GM04503 (cell line): ENCODE measurements at regions not wholly inside any gene's neighbourhood (a gene's known extent, or its start where the extent isn't known, plus 50 kb on each side); places are given as distances from the start of the nearest gene placed in this dataset.

ENCODE experiments used
- DNase-seq: peaks from one replicate; pipeline ENCODE4 v3.0.0-alpha.2; 2012; ENCODE audit warnings: low read depth

DNA sequence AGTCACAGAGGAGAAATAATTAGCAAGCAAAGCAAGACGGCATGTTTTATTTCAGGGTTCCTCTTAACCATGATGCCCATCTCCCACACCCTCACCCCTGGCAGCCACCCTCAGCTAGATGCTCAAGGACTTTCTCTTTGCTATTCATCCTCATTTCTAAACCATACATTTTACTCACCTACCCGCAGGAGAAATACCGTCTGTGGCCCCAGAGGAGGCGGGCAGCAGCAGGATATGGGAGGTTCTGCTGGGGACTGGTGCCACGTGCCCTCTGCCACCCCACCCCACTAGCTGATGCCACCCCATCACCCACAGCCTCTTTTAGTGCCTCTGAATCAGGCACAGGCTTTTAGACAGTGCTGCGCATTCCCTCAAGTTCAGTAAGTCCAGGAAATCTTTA, 168.7 kb upstream of the ITGB1 start:
- no peak for DNase-seq

DNA sequence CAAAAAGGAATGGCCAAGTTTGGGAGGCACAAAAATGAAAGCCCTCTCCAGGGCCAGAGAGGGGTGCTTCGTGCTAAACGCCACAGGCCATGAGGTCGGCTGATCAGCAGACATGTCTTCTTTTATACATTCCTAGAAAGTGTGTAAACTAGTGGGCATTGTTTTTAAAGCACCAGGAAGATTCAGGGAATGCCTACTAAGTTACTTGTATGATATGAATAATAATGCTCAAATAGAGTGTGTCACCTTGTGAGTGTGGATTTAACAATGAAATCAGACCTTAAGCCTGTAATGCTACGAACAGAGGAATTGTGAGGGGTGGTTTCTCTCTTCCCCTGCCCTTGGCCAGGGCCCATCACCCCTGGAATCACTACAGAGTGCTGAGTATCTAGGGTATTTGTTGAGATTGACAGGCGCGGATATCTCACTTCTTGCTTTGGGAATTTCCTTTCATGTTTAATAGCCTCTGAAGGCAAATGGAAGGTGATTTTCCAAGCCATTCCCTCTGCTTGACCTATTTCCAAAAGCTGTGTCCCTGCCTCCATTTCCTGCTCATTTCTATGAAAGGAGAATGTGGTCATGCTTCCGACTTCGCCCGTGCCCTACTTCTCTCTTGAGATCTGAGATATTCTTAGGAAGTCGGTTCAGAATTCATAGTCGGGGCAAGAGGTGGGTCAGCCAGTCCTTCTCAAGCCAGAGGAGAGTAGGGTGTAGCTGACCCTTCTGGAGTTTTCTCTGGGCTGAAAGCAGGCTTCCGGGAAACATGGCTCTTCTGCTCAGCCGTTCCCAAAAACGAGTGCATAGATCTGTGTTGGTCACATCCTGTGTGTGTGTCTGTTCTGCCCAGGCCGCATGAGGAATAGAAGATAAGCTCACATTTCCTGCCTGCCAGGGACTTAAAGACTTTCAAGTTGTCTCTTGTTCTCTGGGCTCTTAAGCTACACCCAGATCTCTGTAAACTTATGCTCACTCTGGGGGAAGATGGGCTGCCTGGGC, 167.8 kb upstream of the ITGB1 start:
- DNase-seq = no peak

DNA sequence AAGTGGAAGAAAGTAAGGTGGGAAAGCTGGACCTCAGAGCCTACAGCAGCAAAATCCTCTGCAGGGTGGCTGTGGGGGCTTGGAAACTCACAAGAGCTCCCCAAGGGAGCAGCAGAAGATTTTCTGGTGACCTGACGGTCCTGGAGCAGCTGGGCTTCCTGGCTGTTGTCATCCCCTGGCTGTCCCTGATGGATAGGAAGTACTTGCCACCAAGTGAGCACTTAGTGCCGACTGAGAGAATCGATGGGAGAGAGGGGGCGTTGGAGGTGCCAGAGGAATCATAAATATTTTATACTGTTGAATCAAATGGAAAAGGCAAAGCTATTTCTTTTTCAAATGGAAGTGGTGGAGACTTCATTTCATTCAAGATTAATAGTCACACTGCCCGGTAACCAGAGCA, 167.1 kb upstream of the ITGB1 start:
- no peak for DNase-seq

DNA sequence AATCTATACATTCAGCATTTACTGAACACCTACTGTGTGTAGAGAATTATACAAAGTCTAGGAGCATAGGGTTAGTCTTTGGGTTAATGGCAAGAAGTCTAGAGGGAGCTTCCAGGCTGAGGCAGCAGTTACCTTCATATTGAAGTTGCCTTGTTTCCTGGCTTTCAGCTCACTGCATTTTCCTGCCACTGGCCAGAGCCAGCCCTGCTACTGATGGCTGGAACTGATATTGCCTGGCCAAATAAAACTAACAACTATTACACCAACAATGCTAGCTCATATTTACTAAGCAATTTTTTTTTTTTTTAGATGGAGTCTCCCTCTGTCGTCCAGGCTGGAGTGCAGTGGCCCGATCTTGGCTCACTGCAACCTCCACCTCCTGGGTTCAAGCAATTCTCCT, 165.7 kb upstream of the ITGB1 start:
- no peak for DNase-seq

DNA sequence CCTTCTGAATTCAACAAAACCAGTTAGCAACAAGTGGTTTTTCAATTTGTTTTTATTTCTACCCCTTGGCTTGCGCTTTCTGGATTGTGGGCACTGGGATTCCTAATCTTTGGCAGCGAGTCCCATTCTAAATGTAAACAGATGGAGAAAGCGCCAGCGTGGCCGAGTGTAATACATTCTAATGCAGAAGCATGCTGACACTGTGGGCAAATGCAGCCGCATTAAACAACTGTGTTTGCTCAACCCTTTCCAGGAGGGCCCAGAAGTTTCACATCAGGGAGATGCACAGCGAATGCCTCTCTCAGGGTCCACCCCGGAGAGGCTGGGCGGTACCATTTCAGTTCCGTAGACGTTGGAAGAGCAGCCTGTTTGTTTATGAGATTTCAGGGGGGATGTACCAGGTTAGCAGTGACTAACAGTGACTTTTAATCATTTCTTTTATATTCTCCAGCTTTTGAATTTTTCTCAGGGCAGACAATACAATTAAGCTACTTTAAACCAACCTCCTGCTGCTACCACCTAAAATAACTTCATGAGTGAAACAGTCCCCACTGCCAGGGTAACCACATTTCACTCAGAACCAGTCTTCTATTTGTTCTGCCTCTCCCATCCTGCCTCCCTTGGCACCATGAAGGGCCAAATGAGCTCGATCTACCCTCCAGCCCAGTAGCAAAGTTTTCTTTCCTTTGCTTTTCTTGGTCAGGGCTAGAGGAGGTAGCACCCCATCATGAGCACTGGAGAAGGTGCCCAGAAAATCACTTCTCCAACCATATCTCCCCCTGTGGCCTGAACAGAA, 164.2 kb upstream of the ITGB1 start:
- DNase-seq = peak; percentile 88

DNA sequence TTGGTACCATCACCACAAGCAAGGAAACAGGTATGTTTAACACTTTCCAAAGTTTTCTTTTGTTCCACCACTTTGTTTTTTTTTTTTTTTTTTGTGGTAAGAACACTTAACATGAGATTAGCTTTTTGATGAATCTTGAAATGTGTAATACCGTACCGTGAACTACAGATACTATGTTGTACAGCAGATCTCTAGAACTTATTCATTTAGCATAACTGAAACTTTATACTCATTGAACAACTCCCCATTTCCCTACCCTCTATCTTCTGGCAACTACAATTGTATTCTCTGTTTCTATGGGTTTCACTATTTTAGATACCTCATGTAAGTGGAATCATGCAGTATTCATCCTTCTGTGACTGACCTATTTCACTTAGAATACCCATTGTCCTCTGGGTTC, 162.7 kb upstream of the ITGB1 start:
- DNase-seq = no peak

DNA sequence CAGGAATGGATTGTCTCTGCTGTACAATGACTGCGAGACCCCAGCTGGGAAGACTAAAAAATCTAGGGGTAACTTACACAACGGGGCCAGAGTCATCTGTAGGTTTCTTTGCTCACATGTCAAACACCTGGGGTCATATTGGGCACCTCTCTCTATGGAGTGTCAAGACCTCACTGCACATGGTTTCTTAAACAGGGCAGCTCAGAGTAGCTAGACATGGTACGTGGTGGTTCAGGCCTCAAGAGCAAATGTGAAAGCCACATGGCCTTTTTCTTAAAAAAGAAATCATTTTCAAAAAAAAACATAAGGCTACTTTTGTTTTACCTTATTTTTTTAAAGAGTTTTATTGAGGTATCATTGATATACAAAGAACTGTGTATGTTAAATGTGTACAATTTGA, 162.2 kb upstream of the ITGB1 start:
- no peak for DNase-seq

DNA sequence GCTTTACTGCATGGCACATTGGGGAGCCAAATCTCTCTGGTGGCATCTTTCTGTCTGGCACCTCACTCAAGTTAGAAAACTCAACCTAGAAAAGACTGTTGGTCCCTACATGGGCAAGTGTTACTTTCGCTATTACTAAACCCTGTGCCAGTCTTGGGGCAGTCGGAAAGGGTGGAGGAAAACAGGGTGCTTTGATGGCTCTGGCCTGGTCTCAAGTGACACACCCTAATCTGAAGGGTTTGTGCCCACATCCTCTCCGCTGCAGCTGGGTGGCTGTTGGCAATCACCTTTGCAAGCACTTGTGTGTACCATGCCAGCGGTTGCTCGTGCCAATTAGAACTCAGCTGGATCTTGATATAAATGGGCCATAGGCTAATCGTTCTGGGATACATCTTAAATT, 159.8 kb upstream of the ITGB1 start:
- no peak for DNase-seq

DNA sequence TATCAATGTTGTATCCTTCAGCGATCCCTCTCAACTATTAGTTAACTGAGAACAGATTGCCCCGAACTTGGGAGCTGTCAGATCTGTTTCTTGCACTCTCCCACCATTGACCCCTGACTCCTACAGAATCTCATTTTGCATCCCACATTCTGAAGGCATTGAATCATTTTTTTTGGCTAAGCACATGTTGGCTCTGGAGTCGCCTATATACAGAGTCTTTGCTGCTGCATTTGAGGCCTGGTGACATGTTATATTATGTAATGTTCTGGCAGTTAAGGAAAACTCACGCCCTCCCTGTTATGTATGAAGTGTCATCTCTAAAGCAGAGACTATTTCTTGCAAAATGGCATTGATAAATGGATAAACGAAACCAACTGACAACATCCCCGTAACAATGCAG, 159.2 kb upstream of the ITGB1 start:
- DNase-seq = no peak

DNA sequence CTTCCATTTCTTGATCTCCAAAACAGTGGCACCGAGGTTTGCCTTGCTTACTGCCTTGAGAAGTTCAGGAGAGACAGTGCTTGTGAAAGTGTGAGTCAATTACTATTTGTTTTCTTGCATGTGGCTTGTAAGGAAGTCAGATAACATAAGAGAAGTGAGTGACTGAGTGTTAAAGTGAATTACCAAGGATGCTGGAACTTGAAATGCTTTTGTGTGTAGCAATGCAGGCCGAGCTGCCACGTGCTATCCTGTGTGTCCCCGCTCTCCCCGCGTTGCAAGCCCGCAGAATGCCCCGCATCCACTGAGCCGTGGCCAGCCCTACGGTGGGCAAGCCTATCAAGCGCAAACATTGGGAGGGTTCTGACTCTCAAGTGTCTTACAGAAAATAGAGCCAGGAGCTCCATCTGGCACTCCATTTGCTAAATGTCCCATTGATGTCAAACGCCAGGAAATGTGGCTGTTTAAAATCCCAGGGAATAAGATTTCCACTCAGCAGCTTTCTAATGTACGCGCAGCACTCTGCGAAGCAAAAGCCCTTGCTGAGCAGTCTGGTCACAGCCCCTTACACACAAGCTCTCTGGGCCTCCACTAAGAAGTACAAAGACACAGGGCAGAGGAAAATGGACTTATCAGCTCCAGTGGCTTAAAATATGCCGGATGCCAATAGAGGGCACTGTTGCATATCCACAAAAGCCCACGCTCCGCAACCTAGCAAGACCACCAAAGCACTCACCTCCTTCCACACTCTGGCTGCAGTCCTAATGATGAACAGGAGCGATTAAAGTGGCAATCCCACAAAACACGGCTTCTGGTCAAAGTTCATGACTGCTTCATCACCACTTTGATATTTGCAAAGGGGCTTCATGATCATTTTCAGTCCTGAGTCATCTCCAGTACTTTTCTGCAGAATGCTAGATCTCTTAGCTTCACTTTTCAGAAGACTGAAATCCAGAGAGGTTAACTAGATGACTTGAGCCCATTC, 158.0 kb upstream of the ITGB1 start:
- DNase-seq = no peak

DNA sequence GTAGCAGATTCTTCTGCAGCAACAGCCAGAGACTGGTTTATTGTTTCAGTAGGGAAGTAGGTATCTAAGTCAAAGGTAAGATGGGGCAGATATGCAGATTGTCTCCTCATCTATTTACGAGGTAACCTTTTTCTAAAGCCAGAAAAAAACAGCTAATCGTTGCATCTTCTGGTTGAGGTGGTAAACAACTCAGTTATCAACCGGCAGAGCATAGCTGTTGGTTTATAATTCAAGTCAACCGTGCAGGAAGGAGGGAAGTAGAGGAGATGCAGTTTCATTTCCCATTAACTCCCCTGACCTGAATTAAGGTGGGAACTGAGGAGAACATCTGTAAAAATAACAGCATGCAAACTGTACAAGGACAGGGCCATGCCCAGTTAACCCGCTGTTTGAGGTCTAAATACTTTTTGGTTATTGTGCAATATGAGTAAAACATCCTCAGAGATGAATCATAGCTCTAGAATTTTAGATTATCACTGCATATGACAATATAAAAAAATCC, 156.5 kb upstream of the ITGB1 start:
- DNase-seq = no peak

DNA sequence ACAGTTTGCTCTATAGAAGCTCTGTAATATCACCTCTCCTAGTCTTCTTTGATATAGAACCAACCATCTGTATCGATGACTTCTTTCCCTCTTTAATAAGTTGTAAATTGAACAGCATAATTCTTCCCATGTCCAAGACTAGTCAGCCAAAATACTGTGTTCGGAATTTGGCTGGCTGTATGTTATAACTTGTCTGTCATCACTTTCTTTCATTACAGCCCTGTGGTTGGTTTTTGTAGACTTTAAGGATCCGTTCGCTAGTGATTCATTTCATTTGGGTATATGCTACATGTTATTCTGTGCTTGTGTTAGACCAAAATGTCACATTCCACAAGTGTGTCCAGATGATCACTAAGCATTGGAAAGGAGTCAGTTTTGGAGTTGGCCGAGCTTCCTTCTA, 155.4 kb upstream of the ITGB1 start:
- peak; percentile 67 for DNase-seq

DNA sequence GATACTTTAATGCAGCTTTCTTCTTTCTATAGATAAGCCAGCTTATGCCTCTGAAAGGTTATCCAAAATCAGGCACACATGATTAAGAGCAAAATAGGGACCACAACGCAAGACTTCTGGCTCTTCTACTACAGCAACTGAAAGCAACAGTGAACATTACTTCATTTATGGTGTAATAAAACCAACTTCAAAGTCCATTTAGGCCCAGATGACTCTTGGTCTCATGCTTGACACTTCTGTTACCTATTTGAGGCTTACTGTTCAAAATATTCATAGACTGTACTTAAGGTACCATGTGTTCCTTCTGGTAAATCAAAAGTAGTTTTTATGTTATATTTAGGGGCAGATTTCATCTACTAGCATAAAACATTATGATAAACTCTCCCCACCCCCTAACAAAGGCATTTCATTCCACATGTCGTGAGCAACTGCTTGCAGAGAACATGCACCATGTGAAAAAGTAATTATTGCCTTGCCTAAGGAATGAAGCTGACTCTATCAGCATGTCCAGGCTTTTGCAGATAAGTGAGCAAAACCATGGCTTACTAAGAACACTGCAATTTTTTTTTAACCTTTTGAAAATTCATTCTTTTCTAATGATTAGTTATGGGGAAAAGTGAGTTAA, 154.9 kb upstream of the ITGB1 start:
- DNase-seq = no peak

DNA sequence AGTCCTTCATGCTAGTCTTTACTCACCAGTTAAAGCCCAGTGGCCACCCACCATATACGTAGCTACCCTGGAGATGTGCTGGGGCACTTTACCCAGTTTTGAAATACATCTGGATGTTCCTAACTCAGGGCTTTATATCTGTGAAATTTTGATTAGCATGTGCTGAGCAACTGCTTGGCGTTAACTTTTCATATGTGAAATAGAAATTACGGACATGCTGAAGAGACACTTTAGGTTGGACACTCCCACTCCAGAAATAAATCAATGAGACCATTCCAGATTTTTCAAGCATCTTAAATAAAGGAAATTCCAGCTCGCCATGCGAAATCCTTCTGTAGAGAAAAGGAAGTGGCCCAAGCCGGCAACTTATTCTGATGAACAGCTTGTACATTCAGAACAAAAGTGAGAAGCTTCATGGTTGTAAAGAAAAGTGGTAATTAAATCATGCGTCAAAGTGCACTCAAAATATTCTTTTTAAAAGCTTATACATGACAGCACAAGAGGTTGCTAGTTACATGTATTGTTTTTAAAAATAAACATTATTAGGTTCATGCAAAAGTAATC, 153.5 kb upstream of the ITGB1 start:
- no peak for DNase-seq

DNA sequence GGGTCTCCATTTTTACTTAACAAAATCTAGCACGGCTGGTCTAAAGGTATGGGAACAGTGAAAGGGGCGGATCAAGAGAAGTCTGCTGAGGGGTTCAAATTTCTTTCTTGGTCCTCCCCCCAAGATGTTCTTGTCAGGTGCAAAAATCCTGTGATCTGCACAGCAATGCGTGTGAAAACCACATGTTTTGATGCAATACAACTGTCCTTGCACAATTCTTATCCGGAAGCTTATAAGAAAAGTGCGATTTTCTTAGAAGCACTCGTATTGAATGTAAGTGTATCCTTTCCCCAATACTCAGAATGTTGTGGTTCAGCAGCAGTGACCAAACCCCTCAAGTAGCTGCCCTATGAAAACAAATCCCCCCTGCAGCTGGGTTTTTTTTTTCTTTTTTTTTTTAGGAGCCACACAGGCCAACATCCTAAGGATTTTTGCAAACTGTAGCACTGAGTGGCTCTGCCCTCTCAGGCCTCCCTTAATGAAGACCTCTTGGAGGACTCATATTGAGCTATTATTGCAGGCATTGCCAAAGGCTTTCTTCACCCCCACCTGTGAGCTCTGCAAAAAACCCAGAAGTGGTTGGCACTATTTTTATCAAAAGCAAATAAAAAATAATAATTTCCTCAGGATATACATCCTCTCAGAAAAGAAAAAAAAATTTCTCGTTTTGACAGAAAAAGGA, 151.9 kb upstream of the ITGB1 start:
- no peak for DNase-seq

DNA sequence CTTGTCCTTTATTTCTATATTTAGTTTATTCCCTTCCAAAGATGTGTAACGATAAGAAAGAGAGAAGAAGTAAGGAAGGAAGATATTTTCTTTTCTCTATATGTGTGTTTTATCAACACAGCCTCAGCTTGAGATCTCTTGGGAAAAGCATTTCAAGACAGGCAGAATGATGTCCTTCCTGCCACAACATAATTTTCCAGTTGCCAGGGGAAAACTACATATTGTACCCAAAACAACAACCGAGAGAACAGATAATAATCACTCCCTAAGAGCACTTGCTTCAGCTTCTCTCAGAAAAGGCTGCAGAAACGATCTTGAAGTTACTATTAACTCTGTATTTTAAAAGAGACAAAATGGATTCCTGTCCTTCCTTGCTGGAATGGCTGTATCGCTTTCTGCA, 151.4 kb upstream of the ITGB1 start:
- DNase-seq = no peak

DNA sequence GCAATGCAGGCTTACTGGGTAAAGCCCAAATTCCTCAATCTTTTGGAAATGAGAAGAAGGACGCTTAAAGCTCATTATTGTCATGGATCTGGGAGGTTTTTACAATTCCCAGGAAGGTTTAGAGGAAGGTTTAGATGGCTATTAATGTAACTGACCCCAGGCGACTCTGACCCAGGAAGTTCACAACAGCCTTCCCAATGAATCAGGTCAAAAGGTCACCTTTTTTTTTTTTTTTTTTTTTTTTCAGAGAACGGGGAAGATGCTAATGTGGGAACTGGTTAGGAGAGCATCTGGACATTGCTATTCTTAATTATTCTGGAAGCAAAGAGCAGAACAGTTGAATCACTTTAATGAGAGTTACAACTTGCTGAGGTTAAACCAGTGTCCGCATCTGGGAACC, 149.9 kb upstream of the ITGB1 start:
- no peak for DNase-seq

DNA sequence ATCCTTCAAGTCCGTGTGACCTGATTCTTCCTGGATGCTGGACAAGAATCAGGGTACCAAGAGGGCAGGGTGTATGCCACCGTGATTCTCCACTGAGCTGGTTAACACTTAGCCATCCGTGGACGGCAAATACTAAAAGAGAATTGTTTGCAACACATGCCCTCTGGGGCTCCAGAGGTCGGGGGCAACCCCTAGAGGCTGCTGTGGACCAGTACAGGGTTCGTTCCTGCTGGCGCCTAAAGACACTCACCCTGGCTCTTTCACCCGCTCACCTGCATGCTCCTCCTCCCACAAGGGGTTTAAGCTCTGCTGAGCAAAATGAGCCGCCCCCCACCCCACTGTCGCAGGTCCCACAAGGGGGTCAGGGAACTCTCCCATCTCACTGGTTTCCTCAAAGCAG, 148.7 kb upstream of the ITGB1 start:
- no peak for DNase-seq

DNA sequence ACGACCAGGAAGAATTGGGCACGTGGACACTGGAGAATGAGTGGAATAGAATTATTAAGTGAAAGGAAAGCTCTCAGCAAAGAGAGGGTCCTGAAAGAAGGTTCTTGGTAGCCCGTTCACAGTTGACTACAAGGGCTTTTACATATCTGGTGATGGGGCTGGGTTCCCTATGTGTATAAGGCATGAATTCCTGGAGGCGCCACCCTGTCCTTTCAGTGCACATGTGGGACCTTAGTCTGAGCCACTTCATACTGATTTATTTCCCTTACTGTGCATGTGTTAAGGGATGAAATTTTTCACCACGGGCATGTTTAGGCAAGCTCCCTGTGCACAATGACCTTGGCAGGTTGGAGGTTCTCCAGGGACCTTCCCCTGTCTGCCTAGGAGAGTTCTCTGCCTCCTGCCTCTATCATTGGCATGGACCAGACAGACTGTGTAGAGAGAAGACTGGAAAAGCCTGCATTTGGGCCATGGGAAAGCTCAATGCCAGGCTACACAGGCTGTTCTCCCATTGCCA, 145.9 kb upstream of the ITGB1 start:
- DNase-seq = no peak

DNA sequence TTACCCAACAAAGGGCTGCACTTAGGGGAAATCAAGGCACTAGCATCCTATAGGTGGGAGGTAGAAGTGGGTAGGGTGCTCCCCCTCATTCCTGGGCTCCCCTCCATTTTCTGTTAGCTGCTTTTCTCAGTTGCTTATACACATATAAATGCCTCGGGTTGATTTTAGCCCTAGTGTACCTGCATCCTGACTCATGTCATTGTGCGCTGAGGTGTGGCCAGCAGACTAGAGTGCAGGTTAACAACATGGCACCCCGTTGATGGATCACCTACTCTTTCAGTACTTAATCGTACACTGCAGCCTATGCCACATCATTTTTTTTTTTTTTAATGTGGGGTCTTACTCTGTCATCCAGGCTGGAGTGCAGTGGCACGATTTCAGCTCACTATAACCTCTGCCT, 144.0 kb upstream of the ITGB1 start:
- DNase-seq = no peak
